H1 (cell line): ENCODE measurements at regions not wholly inside any gene's neighbourhood (a gene's known extent, or its start where the extent isn't known, plus 50 kb on each side); places are given as distances from the start of the nearest gene placed in this dataset.

Experiments used
- ASH2L ChIP-seq: fragments of 200-600, 300-600 bp; sonication (generic); IDR thresholded peaks from one replicate; pipeline ENCODE4 v1.7.1; 2017; ENCODE audit warnings: low read length
- BACH1 ChIP-seq: IDR thresholded peaks from 2 replicates; pipeline ENCODE4 v1.6.1; 2012; ENCODE audit warnings: low read length, improper control_type of control experiment
- CBX5 ChIP-seq: fragments of 300-800, 300-1000 bp; sonication (generic); IDR thresholded peaks from 2 replicates; pipeline ENCODE4 v1.7.1; 2016; ENCODE audit warnings: antibody characterized with exemption, low read length, low read depth
- CEBPB ChIP-seq: IDR thresholded peaks from 2 replicates; pipeline ENCODE4 v1.6.1; 2012; ENCODE audit warnings: low read depth, low read length
- CHD1 ChIP-seq: IDR thresholded peaks from 2 replicates; pipeline ENCODE4 v1.6.1; 2012; ENCODE audit warnings: low read depth, low read length, improper control_type of control experiment
- EZH2 ChIP-seq: fragments of 200-600 bp; sonication (generic); IDR thresholded peaks from 2 replicates; pipeline ENCODE4 v1.7.1; 2012; ENCODE audit warnings: low read depth, mild to moderate bottlenecking, moderate library complexity, low read length, inconsistent platforms; ENCODE audit not compliant: severe bottlenecking
- JUND ChIP-seq: IDR thresholded peaks from 2 replicates; pipeline ENCODE4 v1.6.1; 2011; ENCODE audit warnings: mild to moderate bottlenecking, improper control_type of control experiment, low read length
- PHF8 ChIP-seq: fragments of 200-600 bp; sonication (generic); conservative IDR thresholded peaks from 2 replicates; pipeline ENCODE4 v1.7.1; 2012; ENCODE audit warnings: low read depth, mild to moderate bottlenecking, inconsistent platforms, low read length, moderate library complexity
- SIX5 ChIP-seq: IDR thresholded peaks from 2 replicates; pipeline ENCODE4 v1.6.1; 2011; ENCODE audit warnings: mild to moderate bottlenecking, low read depth, low read length
- SP2 ChIP-seq: IDR thresholded peaks from 2 replicates; pipeline ENCODE4 v1.6.1; 2012; ENCODE audit warnings: mild to moderate bottlenecking, low read length, inconsistent platforms
- TAF7 ChIP-seq: optimal IDR thresholded peaks from 2 replicates; pipeline ENCODE3; 2011; ENCODE audit warnings: low read depth, mild to moderate bottlenecking, inconsistent platforms, low read length, moderate library complexity, borderline replicate concordance
- TF ChIP-seq, protein P1 (sequence below): fragments of 300-600 bp; sonication (generic); IDR thresholded peaks from 2 replicates; pipeline ENCODE4 v1.7.1; 2012; ENCODE audit warnings: low read length, moderate library complexity, mild to moderate bottlenecking, inconsistent platforms; ENCODE audit not compliant: insufficient replicate concordance
- TF ChIP-seq, protein P2 (sequence below): IDR thresholded peaks from 2 replicates; pipeline ENCODE4 v1.6.1; 2012; ENCODE audit warnings: inconsistent platforms

DNA sequence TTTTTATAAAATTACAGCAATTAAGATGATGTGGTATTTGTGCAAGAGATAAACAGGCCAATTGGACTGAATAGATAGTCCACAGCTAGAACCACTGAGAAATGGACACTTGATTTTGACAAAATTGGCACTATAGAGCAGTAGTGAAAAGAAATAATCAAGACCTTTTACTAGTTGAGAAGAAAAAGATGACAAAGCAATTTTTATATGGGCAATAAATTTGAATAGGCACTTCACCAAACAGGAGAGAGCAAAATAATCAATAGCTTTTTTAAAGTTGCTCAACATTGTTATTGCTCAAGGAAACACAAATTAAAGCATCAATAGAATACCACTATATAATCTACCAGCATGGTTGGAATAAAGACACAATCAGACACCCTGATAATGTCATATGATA is 193.5 kb upstream of the FTMT start (continued):
- TF ChIP-seq, protein P1, sequence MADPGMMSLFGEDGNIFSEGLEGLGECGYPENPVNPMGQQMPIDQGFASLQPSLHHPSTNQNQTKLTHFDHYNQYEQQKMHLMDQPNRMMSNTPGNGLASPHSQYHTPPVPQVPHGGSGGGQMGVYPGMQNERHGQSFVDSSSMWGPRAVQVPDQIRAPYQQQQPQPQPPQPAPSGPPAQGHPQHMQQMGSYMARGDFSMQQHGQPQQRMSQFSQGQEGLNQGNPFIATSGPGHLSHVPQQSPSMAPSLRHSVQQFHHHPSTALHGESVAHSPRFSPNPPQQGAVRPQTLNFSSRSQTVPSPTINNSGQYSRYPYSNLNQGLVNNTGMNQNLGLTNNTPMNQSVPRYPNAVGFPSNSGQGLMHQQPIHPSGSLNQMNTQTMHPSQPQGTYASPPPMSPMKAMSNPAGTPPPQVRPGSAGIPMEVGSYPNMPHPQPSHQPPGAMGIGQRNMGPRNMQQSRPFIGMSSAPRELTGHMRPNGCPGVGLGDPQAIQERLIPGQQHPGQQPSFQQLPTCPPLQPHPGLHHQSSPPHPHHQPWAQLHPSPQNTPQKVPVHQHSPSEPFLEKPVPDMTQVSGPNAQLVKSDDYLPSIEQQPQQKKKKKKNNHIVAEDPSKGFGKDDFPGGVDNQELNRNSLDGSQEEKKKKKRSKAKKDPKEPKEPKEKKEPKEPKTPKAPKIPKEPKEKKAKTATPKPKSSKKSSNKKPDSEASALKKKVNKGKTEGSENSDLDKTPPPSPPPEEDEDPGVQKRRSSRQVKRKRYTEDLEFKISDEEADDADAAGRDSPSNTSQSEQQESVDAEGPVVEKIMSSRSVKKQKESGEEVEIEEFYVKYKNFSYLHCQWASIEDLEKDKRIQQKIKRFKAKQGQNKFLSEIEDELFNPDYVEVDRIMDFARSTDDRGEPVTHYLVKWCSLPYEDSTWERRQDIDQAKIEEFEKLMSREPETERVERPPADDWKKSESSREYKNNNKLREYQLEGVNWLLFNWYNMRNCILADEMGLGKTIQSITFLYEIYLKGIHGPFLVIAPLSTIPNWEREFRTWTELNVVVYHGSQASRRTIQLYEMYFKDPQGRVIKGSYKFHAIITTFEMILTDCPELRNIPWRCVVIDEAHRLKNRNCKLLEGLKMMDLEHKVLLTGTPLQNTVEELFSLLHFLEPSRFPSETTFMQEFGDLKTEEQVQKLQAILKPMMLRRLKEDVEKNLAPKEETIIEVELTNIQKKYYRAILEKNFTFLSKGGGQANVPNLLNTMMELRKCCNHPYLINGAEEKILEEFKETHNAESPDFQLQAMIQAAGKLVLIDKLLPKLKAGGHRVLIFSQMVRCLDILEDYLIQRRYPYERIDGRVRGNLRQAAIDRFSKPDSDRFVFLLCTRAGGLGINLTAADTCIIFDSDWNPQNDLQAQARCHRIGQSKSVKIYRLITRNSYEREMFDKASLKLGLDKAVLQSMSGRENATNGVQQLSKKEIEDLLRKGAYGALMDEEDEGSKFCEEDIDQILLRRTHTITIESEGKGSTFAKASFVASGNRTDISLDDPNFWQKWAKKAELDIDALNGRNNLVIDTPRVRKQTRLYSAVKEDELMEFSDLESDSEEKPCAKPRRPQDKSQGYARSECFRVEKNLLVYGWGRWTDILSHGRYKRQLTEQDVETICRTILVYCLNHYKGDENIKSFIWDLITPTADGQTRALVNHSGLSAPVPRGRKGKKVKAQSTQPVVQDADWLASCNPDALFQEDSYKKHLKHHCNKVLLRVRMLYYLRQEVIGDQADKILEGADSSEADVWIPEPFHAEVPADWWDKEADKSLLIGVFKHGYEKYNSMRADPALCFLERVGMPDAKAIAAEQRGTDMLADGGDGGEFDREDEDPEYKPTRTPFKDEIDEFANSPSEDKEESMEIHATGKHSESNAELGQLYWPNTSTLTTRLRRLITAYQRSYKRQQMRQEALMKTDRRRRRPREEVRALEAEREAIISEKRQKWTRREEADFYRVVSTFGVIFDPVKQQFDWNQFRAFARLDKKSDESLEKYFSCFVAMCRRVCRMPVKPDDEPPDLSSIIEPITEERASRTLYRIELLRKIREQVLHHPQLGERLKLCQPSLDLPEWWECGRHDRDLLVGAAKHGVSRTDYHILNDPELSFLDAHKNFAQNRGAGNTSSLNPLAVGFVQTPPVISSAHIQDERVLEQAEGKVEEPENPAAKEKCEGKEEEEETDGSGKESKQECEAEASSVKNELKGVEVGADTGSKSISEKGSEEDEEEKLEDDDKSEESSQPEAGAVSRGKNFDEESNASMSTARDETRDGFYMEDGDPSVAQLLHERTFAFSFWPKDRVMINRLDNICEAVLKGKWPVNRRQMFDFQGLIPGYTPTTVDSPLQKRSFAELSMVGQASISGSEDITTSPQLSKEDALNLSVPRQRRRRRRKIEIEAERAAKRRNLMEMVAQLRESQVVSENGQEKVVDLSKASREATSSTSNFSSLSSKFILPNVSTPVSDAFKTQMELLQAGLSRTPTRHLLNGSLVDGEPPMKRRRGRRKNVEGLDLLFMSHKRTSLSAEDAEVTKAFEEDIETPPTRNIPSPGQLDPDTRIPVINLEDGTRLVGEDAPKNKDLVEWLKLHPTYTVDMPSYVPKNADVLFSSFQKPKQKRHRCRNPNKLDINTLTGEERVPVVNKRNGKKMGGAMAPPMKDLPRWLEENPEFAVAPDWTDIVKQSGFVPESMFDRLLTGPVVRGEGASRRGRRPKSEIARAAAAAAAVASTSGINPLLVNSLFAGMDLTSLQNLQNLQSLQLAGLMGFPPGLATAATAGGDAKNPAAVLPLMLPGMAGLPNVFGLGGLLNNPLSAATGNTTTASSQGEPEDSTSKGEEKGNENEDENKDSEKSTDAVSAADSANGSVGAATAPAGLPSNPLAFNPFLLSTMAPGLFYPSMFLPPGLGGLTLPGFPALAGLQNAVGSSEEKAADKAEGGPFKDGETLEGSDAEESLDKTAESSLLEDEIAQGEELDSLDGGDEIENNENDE: no peak
- TF ChIP-seq CBX5: no peak
- no peak for TF ChIP-seq PHF8
- no peak for TF ChIP-seq TAF7
- TF ChIP-seq, protein P2, sequence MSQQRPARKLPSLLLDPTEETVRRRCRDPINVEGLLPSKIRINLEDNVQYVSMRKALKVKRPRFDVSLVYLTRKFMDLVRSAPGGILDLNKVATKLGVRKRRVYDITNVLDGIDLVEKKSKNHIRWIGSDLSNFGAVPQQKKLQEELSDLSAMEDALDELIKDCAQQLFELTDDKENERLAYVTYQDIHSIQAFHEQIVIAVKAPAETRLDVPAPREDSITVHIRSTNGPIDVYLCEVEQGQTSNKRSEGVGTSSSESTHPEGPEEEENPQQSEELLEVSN: no peak
- TF ChIP-seq ASH2L: no peak
- TF ChIP-seq CHD1: no peak
- no peak for TF ChIP-seq SIX5
- TF ChIP-seq JUND: no peak
- TF ChIP-seq EZH2: no peak
- TF ChIP-seq BACH1: no peak
- no peak for TF ChIP-seq CEBPB
- no peak for TF ChIP-seq SP2
